ENCODE measurements at regions not wholly inside any gene's neighbourhood (a gene's known extent, or its start where the extent isn't known, plus 50 kb on each side); places are given as distances from the start of the nearest gene placed in this dataset.

- Histone ChIP-seq H3K36me3 (replicated peaks) (no peaks in the 10 kb centered on the region), H3K27ac (no peak overlapping the region), H3K27me3 (replicated peaks) (no peaks in the 10 kb centered on the region), H3K4me3 (ENCODE audit: low read depth, low read length) (no peak overlapping the region)
- in situ Hi-C loops (cut with HindIII; ENCODE audit: low pct_ligation_motif_present, low sequenced_read_pairs), result no loop called here
- no peak for DNase-seq
- TF ChIP-seq, protein P1, sequence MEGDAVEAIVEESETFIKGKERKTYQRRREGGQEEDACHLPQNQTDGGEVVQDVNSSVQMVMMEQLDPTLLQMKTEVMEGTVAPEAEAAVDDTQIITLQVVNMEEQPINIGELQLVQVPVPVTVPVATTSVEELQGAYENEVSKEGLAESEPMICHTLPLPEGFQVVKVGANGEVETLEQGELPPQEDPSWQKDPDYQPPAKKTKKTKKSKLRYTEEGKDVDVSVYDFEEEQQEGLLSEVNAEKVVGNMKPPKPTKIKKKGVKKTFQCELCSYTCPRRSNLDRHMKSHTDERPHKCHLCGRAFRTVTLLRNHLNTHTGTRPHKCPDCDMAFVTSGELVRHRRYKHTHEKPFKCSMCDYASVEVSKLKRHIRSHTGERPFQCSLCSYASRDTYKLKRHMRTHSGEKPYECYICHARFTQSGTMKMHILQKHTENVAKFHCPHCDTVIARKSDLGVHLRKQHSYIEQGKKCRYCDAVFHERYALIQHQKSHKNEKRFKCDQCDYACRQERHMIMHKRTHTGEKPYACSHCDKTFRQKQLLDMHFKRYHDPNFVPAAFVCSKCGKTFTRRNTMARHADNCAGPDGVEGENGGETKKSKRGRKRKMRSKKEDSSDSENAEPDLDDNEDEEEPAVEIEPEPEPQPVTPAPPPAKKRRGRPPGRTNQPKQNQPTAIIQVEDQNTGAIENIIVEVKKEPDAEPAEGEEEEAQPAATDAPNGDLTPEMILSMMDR (IDR thresholded peaks at IDR 0.05; ENCODE audit: low read depth, low read length, missing control alignments), result no peak
These were observed 611.9 kb downstream of the EDEM1 start for GRCh38 chr3:5799398-5799797.

- H3K4me3 ChIP-seq (ENCODE audit: low read depth, low read length), result no peak overlapping the region
- H3K36me3 ChIP-seq (replicated peaks), result no peaks in the 10 kb centered on the region
- H3K27ac ChIP-seq, result no peak overlapping the region
- TF ChIP-seq, protein P1 (IDR thresholded peaks at IDR 0.05; ENCODE audit: low read depth, low read length, missing control alignments), result no peak
- H3K27me3 ChIP-seq (replicated peaks), result no peaks in the 10 kb centered on the region
- in situ Hi-C loops (cut with HindIII; ENCODE audit: low pct_ligation_motif_present, low sequenced_read_pairs), result no loop called here
- no peak for DNase-seq
These were observed 613.5 kb downstream of the EDEM1 start for GRCh38 chr3:5800965-5801364.

- TF ChIP-seq, protein P1 (IDR thresholded peaks at IDR 0.05; ENCODE audit: low read depth, low read length, missing control alignments), result peak; percentile 45
- in situ Hi-C loops (cut with HindIII; ENCODE audit: low pct_ligation_motif_present, low sequenced_read_pairs), result no loop called here
- DNase-seq, result no peak
These were observed 618.7 kb downstream of the EDEM1 start for GRCh38 chr3:5806192-5806591.

GRCh38 chr3:5809586-5810246, 622.2 kb downstream of the EDEM1 start:
- in situ Hi-C loops (cut with HindIII; ENCODE audit: low pct_ligation_motif_present, low sequenced_read_pairs), result no loop called here
- Histone ChIP-seq H3K27ac (no peak overlapping the region), H3K36me3 (replicated peaks) (no peaks in the 10 kb centered on the region), H3K4me3 (ENCODE audit: low read depth, low read length) (no peak overlapping the region), H3K27me3 (replicated peaks) (no peaks in the 10 kb centered on the region)
- TF ChIP-seq, protein P1 (IDR thresholded peaks at IDR 0.05; ENCODE audit: low read depth, low read length, missing control alignments), result no peak
- DNase-seq, result no peak

More at GRCh38 chr3:5806192-5806591, 618.7 kb downstream of the EDEM1 start:
- Histone ChIP-seq H3K27me3 (replicated peaks) (no peaks in the 10 kb centered on the region), H3K36me3 (replicated peaks) (no peaks in the 10 kb centered on the region), H3K27ac (no peak overlapping the region), H3K4me3 (ENCODE audit: low read depth, low read length) (no peak overlapping the region)

DNA sequence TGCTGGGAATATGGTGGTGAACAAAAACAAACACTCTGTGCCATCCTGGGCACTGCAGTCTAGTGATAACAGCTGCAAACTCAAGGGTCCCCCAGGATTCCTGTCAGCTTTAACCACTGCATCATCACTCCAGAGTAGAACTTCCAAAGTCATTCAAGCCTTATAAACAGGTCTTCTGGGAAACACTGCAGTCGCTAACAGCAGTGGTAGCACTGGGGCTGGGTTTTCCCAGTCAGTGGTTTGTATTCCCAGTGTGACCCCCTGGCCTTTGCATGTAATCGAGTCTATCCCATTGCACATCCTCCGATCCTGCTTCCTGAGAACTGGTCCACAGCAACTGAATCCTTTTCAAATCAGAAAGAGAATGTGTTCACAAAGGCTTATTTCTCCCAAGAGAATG, 623.5 kb downstream of the EDEM1 start:
- H3K4me3 ChIP-seq (ENCODE audit: low read depth, low read length), result no peak overlapping the region
- no peaks in the 10 kb centered on the region for H3K36me3 ChIP-seq (replicated peaks)
- H3K27me3 ChIP-seq (replicated peaks), result no peaks in the 10 kb centered on the region
- TF ChIP-seq, protein P1 (IDR thresholded peaks at IDR 0.05; ENCODE audit: low read depth, low read length, missing control alignments), result no peak
- DNase-seq, result no peak
- in situ Hi-C loops (cut with HindIII; ENCODE audit: low pct_ligation_motif_present, low sequenced_read_pairs), result no loop called here
- H3K27ac ChIP-seq, result no peak overlapping the region

DNA sequence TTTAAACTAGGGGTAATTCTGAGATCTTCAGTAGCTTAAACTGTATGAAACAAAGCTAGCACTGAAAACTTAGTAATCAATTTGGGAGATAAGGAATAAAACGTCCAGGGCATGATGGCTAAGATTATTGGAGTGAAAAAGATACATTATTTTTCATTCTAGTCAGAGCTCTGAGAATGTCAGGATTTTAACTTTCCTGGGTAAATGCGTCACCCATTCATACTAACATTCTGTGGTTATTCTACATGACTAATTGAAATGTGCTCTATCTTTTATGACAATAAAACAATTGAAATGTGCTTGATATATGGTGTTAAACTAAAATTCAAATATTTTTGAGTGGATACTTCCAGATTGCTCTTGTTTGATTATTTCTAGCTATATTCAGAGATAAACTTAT, 626.0 kb downstream of the EDEM1 start:
- H3K4me3 ChIP-seq (ENCODE audit: low read depth, low read length), result no peak overlapping the region
- no peak for DNase-seq
- no peaks in the 10 kb centered on the region for H3K27me3 ChIP-seq (replicated peaks)
- H3K36me3 ChIP-seq (replicated peaks), result no peaks in the 10 kb centered on the region
- in situ Hi-C loops (cut with HindIII; ENCODE audit: low pct_ligation_motif_present, low sequenced_read_pairs), result no loop called here
- H3K27ac ChIP-seq, result no peak overlapping the region
- TF ChIP-seq, protein P1 (IDR thresholded peaks at IDR 0.05; ENCODE audit: low read depth, low read length, missing control alignments), result no peak
